ENCODE measurements at regions not wholly inside any gene's neighbourhood (a gene's known extent, or its start where the extent isn't known, plus 50 kb on each side); places are given as distances from the start of the nearest gene placed in this dataset.

- 83 to 100% (median 86%) methylated on average over 1 to 3 of the region's 4 CpGs; no CpG with 5 or more reads in 5 of the 10 experiments for WGBS, 10 experiments
- H3K4me3 ChIP-seq: no peak overlapping the region
- in situ Hi-C loops (cut with MboI; ENCODE audit: low pct_unique_long_range_greater_than_20kb in 2 of 9, low sequenced_read_pairs in 9 of 9, unreplicated experiment in 9 of 9): no loop called here
- H3K27ac ChIP-seq: no peak overlapping the region
- H3K4me1 ChIP-seq (replicated peaks in 1 of 2): peaks cover 10 to 16% of the 10 kb centered on the region in 2 donors
- no peak for ATAC-seq (replicated peaks in 6 of 8)
Observed at GRCh38 chr15:77827860-77828259, 195.1 kb upstream of the LINGO1 start.

GRCh38 chr15:77826006-77826695 is 193.4 kb upstream of the LINGO1 start:
- in situ Hi-C loops (cut with MboI; ENCODE audit: low pct_unique_long_range_greater_than_20kb in 2 of 9, low sequenced_read_pairs in 9 of 9, unreplicated experiment in 9 of 9): no loop called here
- Histone ChIP-seq H3K27ac (no peak overlapping the region), H3K4me3 (no peak overlapping the region), H3K4me1 (replicated peaks in 1 of 2) (peaks cover 13 to 15% of the 10 kb centered on the region in 2 donors)
- WGBS, 10 experiments: 0 to 67% (median 29%) methylated on average over 1 to 6 of the region's 11 CpGs; no CpG with 5 or more reads in 5 of the 10 experiments
- no peak for ATAC-seq (replicated peaks in 6 of 8)

- in situ Hi-C loops (cut with MboI; ENCODE audit: low pct_unique_long_range_greater_than_20kb in 2 of 9, low sequenced_read_pairs in 9 of 9, unreplicated experiment in 9 of 9): no loop called here
- Histone ChIP-seq H3K4me1 (replicated peaks in 1 of 2) (peaks cover 19 to 21% of the 10 kb centered on the region in 2 donors), H3K4me3 (no peak overlapping the region), H3K27ac (no peak overlapping the region)
- ATAC-seq (replicated peaks in 6 of 8): no peak
- 20% methylated on average over 1 of the region's 7 CpGs; no CpG with 5 or more reads in 9 of the 10 experiments for WGBS, 10 experiments
Observed at GRCh38 chr15:77825546-77825945, 192.8 kb upstream of the LINGO1 start.

- in situ Hi-C loops (cut with MboI; ENCODE audit: low pct_unique_long_range_greater_than_20kb in 2 of 9, low sequenced_read_pairs in 9 of 9, unreplicated experiment in 9 of 9): no loop called here
- no peak overlapping the region for H3K4me3 ChIP-seq
- no peak for ATAC-seq (replicated peaks in 6 of 8)
- H3K4me1 ChIP-seq (replicated peaks in 1 of 2): peaks cover 20 to 22% of the 10 kb centered on the region in 2 donors
- H3K27ac ChIP-seq: no peak overlapping the region
- 0 to 80% (median 79%) methylated on average over 1 to 3 of the region's 3 CpGs; no CpG with 5 or more reads in 7 of the 10 experiments for WGBS, 10 experiments
Observed at GRCh38 chr15:77825252-77825542, 192.5 kb upstream of the LINGO1 start.

GRCh38 chr15:77824361-77825251 is 191.9 kb upstream of the LINGO1 start:
- Histone ChIP-seq H3K4me1 (replicated peaks in 1 of 2) (peaks cover 20% of the 10 kb centered on the region in 2 donors), H3K4me3 (no peak overlapping the region), H3K27ac (no peak overlapping the region)
- in situ Hi-C loops (cut with MboI; ENCODE audit: low pct_unique_long_range_greater_than_20kb in 2 of 9, low sequenced_read_pairs in 9 of 9, unreplicated experiment in 9 of 9): loop anchor here in 8 of 9 experiments (25.0 kb wide), 2 partner anchors 187 to 712 kb away; partner anchors contain the start of gene LINGO1 (in 8 of the 8)
- ATAC-seq (replicated peaks in 6 of 8): no peak
- WGBS, 10 experiments: 54 to 100% (median 74%) methylated on average over 1 to 6 of the region's 13 CpGs; no CpG with 5 or more reads in 6 of the 10 experiments

GRCh38 chr15:77823736-77824135 is 191.0 kb upstream of the LINGO1 start:
- ATAC-seq (replicated peaks in 6 of 8): no peak
- peaks cover 20% of the 10 kb centered on the region in 2 donors for H3K4me1 ChIP-seq (replicated peaks in 1 of 2)
- no peak overlapping the region for H3K27ac ChIP-seq
- 44 to 83% (median 80%) methylated on average over 1 of the region's 4 CpGs; no CpG with 5 or more reads in 7 of the 10 experiments for WGBS, 10 experiments
- H3K4me3 ChIP-seq: no peak overlapping the region
- in situ Hi-C loops (cut with MboI; ENCODE audit: low pct_unique_long_range_greater_than_20kb in 2 of 9, low sequenced_read_pairs in 9 of 9, unreplicated experiment in 9 of 9): loop anchor here in 8 of 9 experiments (25.0 kb wide), 2 partner anchors 186 to 711 kb away; partner anchors contain the start of gene LINGO1 (in 8 of the 8)

- in situ Hi-C loops (cut with MboI; ENCODE audit: low pct_unique_long_range_greater_than_20kb in 2 of 9, low sequenced_read_pairs in 9 of 9, unreplicated experiment in 9 of 9): loop anchor here in 8 of 9 experiments (25.0 kb wide), 2 partner anchors 185 to 710 kb away; partner anchors contain the start of gene LINGO1 (in 8 of the 8)
- Histone ChIP-seq H3K4me1 (replicated peaks in 1 of 2) (peaks cover 27 to 30% of the 10 kb centered on the region in 2 donors), H3K27ac (no peak overlapping the region), H3K4me3 (no peak overlapping the region)
- WGBS, 10 experiments: 7 to 86% (median 32%) methylated on average over 1 to 3 of the region's 7 CpGs; no CpG with 5 or more reads in 4 of the 10 experiments
- ATAC-seq (replicated peaks in 6 of 8): no peak
Observed at GRCh38 chr15:77822631-77823230, 190.0 kb upstream of the LINGO1 start.

- in situ Hi-C loops (cut with MboI; ENCODE audit: low pct_unique_long_range_greater_than_20kb in 2 of 9, low sequenced_read_pairs in 9 of 9, unreplicated experiment in 9 of 9): loop anchor here in 8 of 9 experiments (25.0 kb wide), 2 partner anchors 185 to 710 kb away; partner anchors contain the start of gene LINGO1 (in 8 of the 8)
- peaks cover 35 to 38% of the 10 kb centered on the region in 2 donors for H3K4me1 ChIP-seq (replicated peaks in 1 of 2)
- peak in 3 of 8 experiments; percentile 7 to 29 (median 14) for ATAC-seq (replicated peaks in 6 of 8)
- H3K4me3 ChIP-seq: no peak overlapping the region
- peak overlapping the region in 1 of 2 donors; percentile 32 for H3K27ac ChIP-seq
- 40 to 100% (median 83%) methylated on average over 1 of the region's 2 CpGs; no CpG with 5 or more reads in 7 of the 10 experiments for WGBS, 10 experiments
Observed at GRCh38 chr15:77821959-77822256, 189.2 kb upstream of the LINGO1 start.

GRCh38 chr15:77821188-77821958 is 188.7 kb upstream of the LINGO1 start:
- WGBS, 10 experiments: 0 to 100% (median 37%) methylated on average over 1 to 7 of the region's 12 CpGs; no CpG with 5 or more reads in 3 of the 10 experiments

GRCh38 chr15:77819851-77820728 is 187.4 kb upstream of the LINGO1 start:
- 6 to 18% methylated on average over 3 to 13 of the region's 89 CpGs; no CpG with 5 or more reads in 8 of the 10 experiments for WGBS, 10 experiments
- in situ Hi-C loops (cut with MboI; ENCODE audit: low pct_unique_long_range_greater_than_20kb in 2 of 9, low sequenced_read_pairs in 9 of 9, unreplicated experiment in 9 of 9): loop anchor here in 8 of 9 experiments (25.0 kb wide), 2 partner anchors 183 to 708 kb away; partner anchors contain the start of gene LINGO1 (in 8 of the 8)
- peak overlapping the region; percentile 49 to 86 (median 58) for H3K4me3 ChIP-seq
- ATAC-seq (replicated peaks in 6 of 8): peak; percentile 51 to 74 (median 70)
- peak overlapping the region; percentile 79 to 85 for H3K27ac ChIP-seq
- peaks cover 41 to 45% of the 10 kb centered on the region in 2 donors for H3K4me1 ChIP-seq (replicated peaks in 1 of 2)

More at GRCh38 chr15:77821188-77821958, 188.7 kb upstream of the LINGO1 start:
- Histone ChIP-seq H3K4me3 (no peak overlapping the region), H3K27ac (peak overlapping the region in 1 of 2 donors; percentile 32), H3K4me1 (replicated peaks in 1 of 2) (peaks cover 40 to 43% of the 10 kb centered on the region in 2 donors)
- in situ Hi-C loops (cut with MboI; ENCODE audit: low pct_unique_long_range_greater_than_20kb in 2 of 9, low sequenced_read_pairs in 9 of 9, unreplicated experiment in 9 of 9): loop anchor here in 8 of 9 experiments (25.0 kb wide), 2 partner anchors 184 to 709 kb away; partner anchors contain the start of gene LINGO1 (in 8 of the 8)
- ATAC-seq (replicated peaks in 6 of 8): peak; percentile 53 to 80 (median 60)
